Endothelial cell of umbilical vein (primary cell): ENCODE measurements at regions not wholly inside any gene's neighbourhood (a gene's known extent, or its start where the extent isn't known, plus 50 kb on each side); places are given as distances from the start of the nearest gene placed in this dataset.

Source experiments
- BruUV-seq: library from RNA; stranded (reverse); fragments of 400-500 nt; replicated peaks from 2 replicates; lab custom pipeline; 2021; lab: Mats Ljungman, UMichigan
- CTCF ChIA-PET: fragments of 300-600, 350-600 bp; sonication (Branson Sonifier 250); formaldehyde crosslinking; loops from one replicate; lab custom pipeline; 2021; ENCODE audit warnings: antibody characterized with exemption, inconsistent platforms; lab: Charles Lee
- POLR2A ChIA-PET: fragments of 300-600, 350-600 bp; sonication (Branson Sonifier 250); formaldehyde crosslinking; loops from one replicate; lab custom pipeline; 2021; ENCODE audit warnings: antibody characterized with exemption, inconsistent platforms; lab: Charles Lee
- DNase-seq: peaks from one replicate; pipeline ENCODE4 v3.0.0-alpha.2; 2011; ENCODE audit warnings: low read depth, low spot score
- FAIRE-seq: peaks from 2 replicates; lab custom pipeline; 2011; peaks lifted over from hg19 to GRCh38; lab: Jason Lieb, UNC
- H2AFZ ChIP-seq: 2 replicates; pipeline ENCODE4 v1.6.0; 2012; ENCODE audit warnings: low read depth, low read length, control low read depth, inconsistent platforms
- H3K27ac ChIP-seq: 2 replicates; pipeline ENCODE4 v1.5.1; 2011; ENCODE audit warnings: low read depth, mild to moderate bottlenecking, control low read depth, low read length, moderate library complexity; ENCODE audit not compliant: insufficient read depth
- H3K27me3 ChIP-seq, 2 experiments: 2 replicates each; pipeline versions ENCODE4 v1.6.0 to v1.6.1; 2011; ENCODE audit warnings: low read length in 2 of 2, mixed read lengths in 1 of 2; ENCODE audit not compliant: control insufficient read depth in 2 of 2, insufficient read depth in 2 of 2
- H3K36me3 ChIP-seq, 2 experiments: 2 replicates in 1 of 2; 3 replicates in 1 of 2; pipeline ENCODE4 v1.5.1; 2011; ENCODE audit warnings: low read length in 2 of 2, mild to moderate bottlenecking in 1 of 2, moderate library complexity in 1 of 2; ENCODE audit not compliant: control insufficient read depth in 2 of 2, insufficient read depth in 2 of 2; ENCODE audit errors: extremely low read depth in 1 of 2
- H3K4me1 ChIP-seq: 3 replicates; pipeline ENCODE4 v1.5.1; 2011; ENCODE audit warnings: mild to moderate bottlenecking, low read length; ENCODE audit not compliant: control insufficient read depth, insufficient read depth; ENCODE audit errors: extremely low read depth
- H3K4me2 ChIP-seq: 2 replicates; pipeline ENCODE4 v1.6.1; 2011; ENCODE audit warnings: low read length, control low read depth, mixed read lengths; ENCODE audit not compliant: insufficient read depth
- H3K4me3 ChIP-seq, 3 experiments: fragments of 200-600 bp in 1 of 3; sonication (generic), shearing (Covaris generic) in 1 of 3; replicated peaks in 1 of 3; 2 replicates each; pipeline ENCODE4 v1.5.1; 2011 to 2016; ENCODE audit warnings: control low read depth in 3 of 3, low read length in 3 of 3, mild to moderate bottlenecking in 2 of 3, inconsistent platforms in 1 of 3, low read depth in 1 of 3, moderate library complexity in 1 of 3; ENCODE audit not compliant: insufficient read depth in 1 of 3
- H3K79me2 ChIP-seq: 2 replicates; pipeline ENCODE4 v1.6.0; 2012; ENCODE audit warnings: low read length, inconsistent platforms; ENCODE audit not compliant: control insufficient read depth, insufficient read depth
- H3K9ac ChIP-seq: replicated peaks from 2 replicates; pipeline ENCODE3; 2011; ENCODE audit warnings: low read length, control low read depth; ENCODE audit not compliant: insufficient read depth; ENCODE audit errors: extremely low read depth
- H3K9me1 ChIP-seq: replicated peaks from 3 replicates; pipeline ENCODE4 v1.6.0; 2011; ENCODE audit warnings: mild to moderate bottlenecking, low read length; ENCODE audit not compliant: control insufficient read depth, insufficient read depth; ENCODE audit errors: extremely low read depth
- H3K9me3 ChIP-seq: replicated peaks from 2 replicates; pipeline ENCODE4 v1.5.1; 2012; ENCODE audit warnings: low read length, inconsistent platforms; ENCODE audit not compliant: control insufficient read depth, insufficient read depth
- H4K20me1 ChIP-seq: replicated peaks from 2 replicates; pipeline ENCODE3; 2011; ENCODE audit warnings: mild to moderate bottlenecking, low read length; ENCODE audit not compliant: control insufficient read depth, insufficient read depth; ENCODE audit errors: extremely low read depth
- CTCF ChIP-seq, 2 donors: IDR thresholded peaks; 1 replicate in 1 of 2; 2 replicates in 1 of 2; pipeline ENCODE4 v1.5.1; 2011; ENCODE audit warnings: low read length in 2 of 2, mild to moderate bottlenecking in 2 of 2, moderate library complexity in 2 of 2, control low read depth in 1 of 2, inconsistent platforms in 1 of 2, low read depth in 1 of 2; ENCODE audit not compliant: insufficient read depth in 1 of 2; ENCODE audit errors: extremely low read depth in 1 of 2
- EZH2 ChIP-seq: IDR thresholded peaks from 2 replicates; pipeline ENCODE4 v1.6.1; 2012; ENCODE audit warnings: borderline replicate concordance, low read depth, mild to moderate bottlenecking, moderate library complexity, low read length, inconsistent platforms; ENCODE audit not compliant: severe bottlenecking
- FOS ChIP-seq: IDR thresholded peaks from 2 replicates; pipeline ENCODE4 v1.6.1; 2011; ENCODE audit warnings: mild to moderate bottlenecking, low read length, moderate library complexity, borderline replicate concordance; ENCODE audit not compliant: insufficient read depth
- GATA2 ChIP-seq: IDR thresholded peaks from 2 replicates; pipeline ENCODE4 v1.7.0; 2011; ENCODE audit warnings: low read depth, mild to moderate bottlenecking, moderate library complexity, mixed read lengths, low read length; ENCODE audit not compliant: insufficient read length, insufficient read depth
- JUN ChIP-seq: IDR thresholded peaks from 2 replicates; pipeline ENCODE4 v1.6.1; 2011; ENCODE audit warnings: borderline replicate concordance, low read depth; ENCODE audit not compliant: insufficient read length, insufficient read depth
- MAX ChIP-seq: IDR thresholded peaks from 2 replicates; pipeline ENCODE4 v1.6.1; 2011; ENCODE audit not compliant: insufficient read depth, insufficient read length
- MYC ChIP-seq: IDR thresholded peaks from one replicate; pipeline ENCODE4 v1.6.1; 2011; ENCODE audit warnings: mild to moderate bottlenecking, low read depth, low read length
- POLR2A ChIP-seq: IDR thresholded peaks from 2 replicates; pipeline ENCODE4 v1.6.1; 2012; ENCODE audit warnings: low read depth, mild to moderate bottlenecking, control low read depth, low read length
- POLR2AphosphoS5 ChIP-seq: IDR thresholded peaks from 2 replicates; pipeline ENCODE4 v1.6.1; 2012; ENCODE audit warnings: low read depth, mild to moderate bottlenecking, control low read depth, low read length, moderate library complexity; ENCODE audit not compliant: insufficient read depth
- dilution Hi-C: fragments of 300-500 bp; cut with MboI; formaldehyde crosslinking; loops from one replicate; pipeline ENCODE4 v1.15.0; 2019; ENCODE audit warnings: low sequenced_read_pairs; ENCODE audit not compliant: extremely low pct_ligation_motif_present
- intact Hi-C: fragments of 100-400 bp; cut with micrococcal nuclease; formaldehyde crosslinking; loops from one replicate; pipeline ENCODE4 v1.10.0; 2022

GRCh38 chr10:85262992-85263391 lies 934.6 kb downstream of the CCSER2 start:
- TF ChIP-seq MAX, result no peak
- no peak for TF ChIP-seq POLR2AphosphoS5
- no peak for TF ChIP-seq POLR2A
- TF ChIP-seq MYC, result no peak
- TF ChIP-seq EZH2, result no peak
- TF ChIP-seq CTCF (IDR thresholded peaks at IDR 0.05; ENCODE audit: extremely low read depth in 1 of 2, insufficient read depth in 1 of 2, low read depth in 1 of 2, low read length in 2 of 2), result no peak
- no peak for TF ChIP-seq JUN
- TF ChIP-seq GATA2, result no peak
- TF ChIP-seq FOS, result no peak
- no peak overlapping the region for H3K4me3 ChIP-seq
- H3K9me3 ChIP-seq, result peaks cover 2% of the 10 kb centered on the region
- no peak overlapping the region for H3K27ac ChIP-seq
- intact Hi-C loops, result no loop called here
- FAIRE-seq (no peak), DNase-seq (no peak)
- no peaks in the 10 kb centered on the region for H3K36me3 ChIP-seq
- H3K9ac ChIP-seq, result no peak overlapping the region
- H2AFZ ChIP-seq, result no peak overlapping the region
- no peaks in the 10 kb centered on the region for H3K79me2 ChIP-seq
- no peak overlapping the region for H3K4me2 ChIP-seq
- no peaks in the 10 kb centered on the region for H3K4me1 ChIP-seq
- H4K20me1 ChIP-seq, result no peaks in the 10 kb centered on the region
- no peaks in the 10 kb centered on the region for H3K27me3 ChIP-seq
- H3K9me1 ChIP-seq, result no peaks in the 10 kb centered on the region
- ChIA-PET CTCF (no interaction called here), POLR2A (no interaction called here)
- no TSS peak for BruUV-seq
- dilution Hi-C loops, result no loop called here
